UCSD-AML1 (cell line): ENCODE measurements at regions not wholly inside any gene's neighbourhood (a gene's known extent, or its start where the extent isn't known, plus 50 kb on each side); places are given as distances from the start of the nearest gene placed in this dataset.

Source experiments
- DNase-seq: peaks from one replicate; lab custom pipeline; 2025; ENCODE audit not compliant: unreplicated experiment; lab: John Stamatoyannopoulos, UW

GRCh38 chr13:63041640-63042414 lies 1626.2 kb upstream of the PCDH20 start:
- no peak for DNase-seq

- DNase-seq: no peak
Measured at GRCh38 chr13:63026285-63026797, 1610.7 kb upstream of the PCDH20 start.

DNA sequence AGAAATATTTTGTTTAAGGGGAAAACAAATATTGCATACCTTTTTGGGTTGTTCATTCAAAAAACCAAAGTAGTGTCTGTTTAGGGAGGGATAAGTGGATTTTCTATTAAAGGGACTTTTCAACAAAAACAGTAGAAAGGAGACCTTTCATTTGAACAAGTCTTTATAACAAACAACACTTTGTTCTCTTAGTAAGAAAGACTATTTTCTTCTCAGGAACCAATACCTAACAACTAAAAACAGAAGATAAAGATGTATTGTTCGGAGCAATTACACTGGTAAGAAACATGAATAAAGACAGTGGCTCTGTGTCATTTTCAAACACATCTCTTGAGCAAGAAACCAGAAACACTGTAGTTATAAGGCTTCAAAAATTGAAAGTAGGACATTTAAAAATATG lies 1610.1 kb upstream of the PCDH20 start:
- no peak for DNase-seq

DNA sequence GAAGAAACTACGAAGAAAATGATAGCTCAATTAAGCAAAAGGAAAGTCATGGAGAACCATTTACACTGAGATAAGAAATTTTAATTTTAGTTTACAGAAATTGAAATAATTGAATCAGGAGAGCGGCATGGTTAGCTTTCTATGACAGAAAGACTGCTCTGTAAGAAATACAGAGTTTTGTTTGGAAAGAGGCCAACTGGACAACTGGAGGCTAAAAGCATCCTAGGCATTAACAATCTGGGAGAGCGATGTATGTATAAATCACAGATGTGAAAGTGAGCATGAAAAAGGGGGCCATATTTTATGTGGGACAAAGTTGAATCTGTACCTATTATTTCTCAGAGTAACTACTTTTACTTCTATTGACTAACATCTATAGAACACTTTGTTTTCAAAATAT lies 1608.8 kb upstream of the PCDH20 start:
- DNase-seq: no peak

- no peak for DNase-seq
Measured at GRCh38 chr13:63011996-63012395, 1596.3 kb upstream of the PCDH20 start.

GRCh38 chr13:63010072-63010658 lies 1594.5 kb upstream of the PCDH20 start:
- peak; percentile 0 for DNase-seq

- no peak for DNase-seq
Measured at GRCh38 chr13:63005625-63006024, 1590.0 kb upstream of the PCDH20 start.

GRCh38 chr13:62997696-62998095 lies 1582.0 kb upstream of the PCDH20 start:
- no peak for DNase-seq

GRCh38 chr13:62997038-62997599 lies 1581.5 kb upstream of the PCDH20 start:
- peak; percentile 14 for DNase-seq

DNA sequence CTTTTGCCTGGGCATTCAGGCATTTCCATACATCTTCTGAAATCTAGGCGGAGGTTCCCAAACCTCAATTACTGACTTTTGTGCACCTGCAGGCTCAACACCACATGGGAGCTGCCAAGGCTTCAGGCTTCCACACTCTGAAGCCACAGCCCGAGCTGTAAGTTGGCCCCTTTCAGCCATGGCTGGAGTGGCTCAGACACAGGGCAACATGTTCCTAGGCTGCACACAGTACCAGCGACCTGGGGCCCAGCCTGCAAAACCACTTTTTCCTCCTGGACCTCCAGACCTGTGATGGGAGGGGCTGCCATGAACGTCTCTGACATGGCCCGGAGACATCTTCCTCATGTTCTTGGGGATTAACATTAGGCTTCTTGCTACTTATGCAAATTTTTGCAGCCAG lies 1558.2 kb upstream of the PCDH20 start:
- DNase-seq: no peak

DNA sequence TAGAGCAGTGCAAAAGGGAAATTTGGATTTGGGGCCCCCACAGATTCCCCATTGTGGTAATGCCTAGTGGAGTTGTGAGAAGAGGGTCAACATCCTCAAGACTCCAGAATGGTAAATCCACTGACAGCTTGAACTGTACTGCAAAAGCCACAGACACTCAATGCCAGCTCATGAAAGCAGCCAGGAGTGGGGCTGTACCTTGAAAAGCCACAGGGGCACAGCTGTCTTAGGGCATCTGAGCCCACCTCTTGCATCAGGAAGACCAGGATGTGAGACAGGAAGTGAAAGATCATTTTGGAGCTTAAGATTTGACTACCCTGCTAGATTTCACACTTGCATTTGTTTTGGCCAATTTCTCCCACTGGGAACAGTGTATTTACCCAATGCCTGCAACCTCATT lies 1548.9 kb upstream of the PCDH20 start:
- no peak for DNase-seq

- DNase-seq: no peak
Measured at GRCh38 chr13:62960723-62961122, 1545.1 kb upstream of the PCDH20 start.

- DNase-seq: peak; percentile 1
Measured at GRCh38 chr13:62933809-62934208, 1518.2 kb upstream of the PCDH20 start.

- DNase-seq: no peak
Measured at GRCh38 chr13:62932256-62932883, 1516.7 kb upstream of the PCDH20 start.

GRCh38 chr13:62931853-62932252 lies 1516.2 kb upstream of the PCDH20 start:
- no peak for DNase-seq

- no peak for DNase-seq
Measured at GRCh38 chr13:62924395-62924794, 1508.7 kb upstream of the PCDH20 start.

DNA sequence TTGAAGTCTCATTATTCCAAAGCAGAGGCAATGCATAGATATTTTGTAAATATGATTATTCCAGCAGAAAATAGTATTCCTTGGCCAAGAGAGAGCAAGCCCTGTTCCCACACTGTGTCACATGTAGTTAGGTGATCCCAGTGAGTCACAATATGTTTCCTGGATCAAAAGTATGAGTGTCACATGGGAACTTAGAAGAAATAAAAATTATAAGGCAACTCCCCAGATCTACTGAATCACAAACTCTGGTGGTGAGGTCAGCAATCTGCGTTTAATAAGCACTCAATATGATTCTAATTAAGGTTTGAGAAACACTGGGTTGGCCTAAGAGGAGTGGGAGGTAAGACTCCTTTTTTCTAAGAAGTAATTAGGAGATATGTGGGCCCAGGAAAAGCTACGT lies 1504.5 kb upstream of the PCDH20 start:
- no peak for DNase-seq

DNA sequence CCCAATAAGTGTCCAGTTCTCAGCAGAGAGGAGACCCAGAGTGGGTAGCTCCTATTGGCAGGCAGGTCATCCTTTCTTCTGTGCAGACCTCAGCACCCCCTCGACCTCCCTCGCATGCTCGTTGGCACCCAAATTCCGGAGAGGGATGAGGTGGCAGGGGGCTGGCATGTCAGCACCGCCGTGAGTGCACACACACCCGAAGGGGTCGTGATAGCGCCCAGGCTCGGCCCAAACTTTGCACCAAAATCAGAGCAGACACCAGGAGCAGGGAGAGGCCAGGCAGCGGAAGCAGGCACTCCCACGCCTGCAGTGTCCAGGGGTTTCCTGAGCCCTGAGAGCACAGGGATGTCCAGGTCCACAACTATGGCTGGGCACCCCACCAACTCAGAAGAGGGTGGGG lies 1503.8 kb upstream of the PCDH20 start:
- DNase-seq: no peak

DNA sequence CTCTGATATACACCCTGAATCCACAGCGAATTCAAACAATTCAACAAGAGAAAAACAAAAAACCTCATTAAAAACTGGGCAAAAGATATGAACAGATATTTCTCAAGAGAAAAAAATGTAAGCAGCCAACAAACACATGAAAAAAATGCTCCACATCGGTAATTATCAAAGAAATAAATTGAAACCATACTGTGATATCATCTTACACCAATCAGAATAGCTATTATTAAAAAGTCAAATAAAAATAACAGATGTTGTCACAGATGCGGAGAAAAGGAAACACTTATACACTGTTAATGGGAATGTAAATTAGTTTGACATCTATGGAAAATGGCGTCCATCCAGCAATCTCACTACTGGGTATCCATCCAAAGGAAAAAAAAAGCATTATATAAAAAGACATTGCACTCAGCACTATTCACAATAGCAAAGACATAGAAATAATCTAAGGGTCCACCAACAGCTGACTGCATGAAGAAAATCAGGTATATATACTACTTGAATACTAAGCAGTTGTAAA lies 1495.0 kb upstream of the PCDH20 start:
- DNase-seq: no peak

GRCh38 chr13:62908321-62908720 lies 1492.7 kb upstream of the PCDH20 start:
- DNase-seq: no peak

DNA sequence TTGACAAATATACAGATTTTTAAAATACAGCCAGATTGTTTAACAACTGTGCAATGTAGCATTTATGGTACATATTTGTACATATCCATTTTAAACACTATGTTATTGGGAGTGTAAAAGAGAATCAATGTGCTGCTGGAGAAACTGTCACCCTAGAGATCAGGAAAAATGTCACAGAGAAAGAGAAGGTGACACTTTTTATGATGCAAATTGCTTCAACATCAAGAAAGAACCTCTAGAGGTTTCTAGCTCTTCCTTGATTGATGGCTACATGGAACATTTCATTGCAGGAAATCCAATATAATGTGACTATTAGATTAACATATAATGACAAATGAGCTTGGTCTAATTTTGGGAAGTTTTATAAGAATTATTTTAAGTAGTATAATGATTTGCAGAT lies 1491.2 kb upstream of the PCDH20 start:
- no peak for DNase-seq

DNA sequence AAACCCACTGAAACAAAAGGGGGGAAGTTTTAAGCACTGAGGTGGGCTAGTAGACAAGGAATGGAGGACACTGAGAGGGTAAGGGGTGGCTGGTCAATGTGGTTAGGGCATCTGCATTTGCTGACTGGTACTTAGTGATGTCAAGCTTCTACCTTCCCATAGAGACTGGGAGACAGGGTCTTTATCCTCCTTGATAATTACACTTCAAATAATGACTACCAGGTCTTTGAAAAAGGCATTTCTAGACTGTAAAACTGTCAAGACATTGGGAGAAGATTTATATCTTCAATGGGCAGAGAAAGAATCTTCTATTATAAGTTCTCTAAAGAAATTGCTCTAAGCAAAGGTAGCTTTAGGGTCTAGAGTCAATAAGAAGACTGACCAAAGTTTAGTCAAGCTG lies 1490.8 kb upstream of the PCDH20 start:
- no peak for DNase-seq
